ENCODE measurements at regions not wholly inside any gene's neighbourhood (a gene's known extent, or its start where the extent isn't known, plus 50 kb on each side); places are given as distances from the start of the nearest gene placed in this dataset.

GRCh38 chr1:29563092-29563491 lies 326.8 kb downstream of the PTPRU start:
- ChIA-PET CTCF (interaction anchor here (0.6 kb wide), 1 partner anchor 146 kb away, joined by 3 read pairs; no protein-coding TSS in a partner anchor), POLR2A (no interaction called here)
- no peaks in the 10 kb centered on the region for H3K27me3 ChIP-seq (ENCODE audit: control insufficient read depth, insufficient read depth, low read length)

GRCh38 chr1:29559056-29559455 lies 322.7 kb downstream of the PTPRU start:
- TF ChIP-seq, protein P1, sequence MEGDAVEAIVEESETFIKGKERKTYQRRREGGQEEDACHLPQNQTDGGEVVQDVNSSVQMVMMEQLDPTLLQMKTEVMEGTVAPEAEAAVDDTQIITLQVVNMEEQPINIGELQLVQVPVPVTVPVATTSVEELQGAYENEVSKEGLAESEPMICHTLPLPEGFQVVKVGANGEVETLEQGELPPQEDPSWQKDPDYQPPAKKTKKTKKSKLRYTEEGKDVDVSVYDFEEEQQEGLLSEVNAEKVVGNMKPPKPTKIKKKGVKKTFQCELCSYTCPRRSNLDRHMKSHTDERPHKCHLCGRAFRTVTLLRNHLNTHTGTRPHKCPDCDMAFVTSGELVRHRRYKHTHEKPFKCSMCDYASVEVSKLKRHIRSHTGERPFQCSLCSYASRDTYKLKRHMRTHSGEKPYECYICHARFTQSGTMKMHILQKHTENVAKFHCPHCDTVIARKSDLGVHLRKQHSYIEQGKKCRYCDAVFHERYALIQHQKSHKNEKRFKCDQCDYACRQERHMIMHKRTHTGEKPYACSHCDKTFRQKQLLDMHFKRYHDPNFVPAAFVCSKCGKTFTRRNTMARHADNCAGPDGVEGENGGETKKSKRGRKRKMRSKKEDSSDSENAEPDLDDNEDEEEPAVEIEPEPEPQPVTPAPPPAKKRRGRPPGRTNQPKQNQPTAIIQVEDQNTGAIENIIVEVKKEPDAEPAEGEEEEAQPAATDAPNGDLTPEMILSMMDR (IDR thresholded peaks at IDR 0.05; ENCODE audit: insufficient read depth, low read depth, low read length), result no peak
- POLR2A ChIA-PET, result no interaction called here
- Histone ChIP-seq H3K36me3 (ENCODE audit: control insufficient read depth, insufficient read depth, low read length) (no peaks in the 10 kb centered on the region), H3K27me3 (ENCODE audit: control insufficient read depth, insufficient read depth, low read length) (no peaks in the 10 kb centered on the region), H3K4me3 (ENCODE audit: low read depth, low read length) (no peak overlapping the region)
- no peak for DNase-seq (ENCODE audit: low read depth)
- CTCF ChIA-PET, result interaction anchor here (0.8 kb wide), 1 partner anchor 396 kb away, joined by 3 read pairs; no protein-coding TSS in a partner anchor

More at GRCh38 chr1:29563092-29563491, 326.8 kb downstream of the PTPRU start:
- no peaks in the 10 kb centered on the region for H3K36me3 ChIP-seq (ENCODE audit: control insufficient read depth, insufficient read depth, low read length)
- no peak for DNase-seq (ENCODE audit: low read depth)
- no peak overlapping the region for H3K4me3 ChIP-seq (ENCODE audit: low read depth, low read length)
- TF ChIP-seq, protein P1 (IDR thresholded peaks at IDR 0.05; ENCODE audit: insufficient read depth, low read depth, low read length), result no peak

DNA sequence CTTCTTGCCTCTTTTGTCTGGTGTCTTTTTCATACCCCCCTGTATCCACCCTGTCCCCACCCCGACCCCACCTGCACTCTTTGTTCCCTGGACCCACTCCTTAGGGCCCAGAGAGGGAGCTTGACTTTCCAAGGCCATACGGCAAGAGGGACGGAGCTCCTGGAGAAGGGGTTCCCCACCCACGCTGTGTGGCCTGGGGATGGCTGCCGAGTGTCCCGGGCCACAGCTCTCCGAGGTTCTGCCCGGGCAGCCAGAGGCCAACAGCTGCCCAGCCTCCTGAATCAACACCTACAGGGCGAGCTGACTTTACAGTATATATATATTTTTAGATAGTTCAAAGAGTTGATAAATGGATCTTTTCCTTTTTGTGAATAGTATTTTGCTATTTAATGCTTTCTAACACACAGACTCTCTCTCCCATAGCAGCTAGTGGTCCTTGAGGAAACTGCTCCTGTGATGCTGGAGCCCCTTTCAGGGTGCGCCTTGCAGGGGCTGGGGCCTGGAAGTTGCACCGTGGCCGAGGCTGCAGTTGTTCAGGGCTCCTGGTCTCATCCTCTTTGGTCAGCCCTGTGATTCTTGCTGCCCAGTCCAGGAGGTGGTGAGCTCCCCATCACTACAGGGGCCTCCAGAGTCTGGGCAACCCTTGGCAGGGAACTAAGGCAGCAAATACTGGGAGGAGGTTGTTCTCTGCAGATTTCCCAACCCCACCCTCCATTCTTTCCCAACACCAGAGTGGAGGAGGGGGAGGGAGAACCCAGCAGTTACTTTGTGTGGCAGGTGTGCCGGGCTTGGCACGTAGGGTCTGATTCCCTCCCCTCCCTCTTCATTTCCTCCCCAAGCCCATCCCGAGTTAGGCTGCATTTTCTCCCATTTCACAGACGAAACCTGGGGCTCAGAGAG lies 321.6 kb downstream of the PTPRU start:
- POLR2A ChIA-PET, result no interaction called here

DNA sequence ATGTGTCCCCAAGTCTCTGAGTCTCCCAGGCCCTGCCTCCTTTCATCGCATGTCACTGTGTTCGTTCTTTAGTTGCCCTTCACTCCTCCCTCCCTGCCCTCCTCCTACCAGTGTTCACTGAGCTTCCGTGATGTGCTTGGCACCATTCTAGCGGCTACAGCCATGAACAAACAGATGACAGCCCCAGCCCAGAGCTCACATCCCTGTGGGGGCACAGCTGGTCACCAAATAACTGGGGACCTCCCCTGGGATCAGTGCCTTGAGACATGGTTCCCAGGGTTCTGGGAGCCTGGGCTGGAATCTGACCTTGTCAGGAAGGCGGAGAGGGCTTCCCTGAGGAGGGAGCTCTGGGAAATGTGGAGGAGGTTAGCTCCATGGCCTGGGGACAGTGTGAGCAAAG lies 320.7 kb downstream of the PTPRU start:
- no peaks in the 10 kb centered on the region for H3K36me3 ChIP-seq (ENCODE audit: control insufficient read depth, insufficient read depth, low read length)
- ChIA-PET CTCF (interaction anchor here (0.7 kb wide), 1 partner anchor 76 kb away, joined by 3 read pairs; no protein-coding TSS in a partner anchor), POLR2A (no interaction called here)
- TF ChIP-seq, protein P1 (IDR thresholded peaks at IDR 0.05; ENCODE audit: insufficient read depth, low read depth, low read length), result no peak
- no peak overlapping the region for H3K4me3 ChIP-seq (ENCODE audit: low read depth, low read length)
- no peak for DNase-seq (ENCODE audit: low read depth)
- no peaks in the 10 kb centered on the region for H3K27me3 ChIP-seq (ENCODE audit: control insufficient read depth, insufficient read depth, low read length)

More for the DNA sequence above, 321.6 kb downstream of the PTPRU start:
- CTCF ChIA-PET, result interaction anchor here (0.8 kb wide), 1 partner anchor 397 kb away, joined by 3 read pairs; no protein-coding TSS in a partner anchor
- H3K27me3 ChIP-seq (ENCODE audit: control insufficient read depth, insufficient read depth, low read length), result no peaks in the 10 kb centered on the region
- TF ChIP-seq, protein P1 (IDR thresholded peaks at IDR 0.05; ENCODE audit: insufficient read depth, low read depth, low read length), result no peak
- DNase-seq (ENCODE audit: low read depth), result no peak
- H3K36me3 ChIP-seq (ENCODE audit: control insufficient read depth, insufficient read depth, low read length), result no peaks in the 10 kb centered on the region
- no peak overlapping the region for H3K4me3 ChIP-seq (ENCODE audit: low read depth, low read length)

DNA sequence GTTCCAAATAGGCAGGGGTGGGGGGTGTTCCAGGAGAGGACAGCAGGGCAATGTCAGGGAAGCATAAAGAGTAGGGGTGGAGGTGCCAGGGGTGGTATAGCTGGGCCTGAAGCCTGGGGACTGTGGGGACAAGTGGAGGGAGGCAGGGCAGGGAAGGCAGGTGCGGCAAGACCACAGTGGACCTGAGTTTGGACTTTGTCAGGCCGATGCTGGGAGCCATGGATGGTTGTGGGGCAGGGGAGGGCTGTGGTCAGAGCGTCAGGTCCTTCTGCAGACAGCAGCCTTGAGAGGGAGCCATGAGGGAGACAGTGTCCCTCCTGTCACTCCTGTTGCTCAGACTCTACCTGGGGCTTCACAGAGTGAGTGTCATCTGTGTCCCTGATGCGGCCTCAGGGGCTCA lies 320.3 kb downstream of the PTPRU start:
- Histone ChIP-seq H3K36me3 (ENCODE audit: control insufficient read depth, insufficient read depth, low read length) (no peaks in the 10 kb centered on the region), H3K27me3 (ENCODE audit: control insufficient read depth, insufficient read depth, low read length) (no peaks in the 10 kb centered on the region), H3K4me3 (ENCODE audit: low read depth, low read length) (no peak overlapping the region)
- CTCF ChIA-PET, result interaction anchor here (0.7 kb wide), 1 partner anchor 76 kb away, joined by 3 read pairs; no protein-coding TSS in a partner anchor
- POLR2A ChIA-PET, result no interaction called here
- no peak for DNase-seq (ENCODE audit: low read depth)
- TF ChIP-seq, protein P1 (IDR thresholded peaks at IDR 0.05; ENCODE audit: insufficient read depth, low read depth, low read length), result no peak

Measured in BJ (cell line).